ENCODE measurements at regions not wholly inside any gene's neighbourhood (a gene's known extent, or its start where the extent isn't known, plus 50 kb on each side); places are given as distances from the start of the nearest gene placed in this dataset.

DNA sequence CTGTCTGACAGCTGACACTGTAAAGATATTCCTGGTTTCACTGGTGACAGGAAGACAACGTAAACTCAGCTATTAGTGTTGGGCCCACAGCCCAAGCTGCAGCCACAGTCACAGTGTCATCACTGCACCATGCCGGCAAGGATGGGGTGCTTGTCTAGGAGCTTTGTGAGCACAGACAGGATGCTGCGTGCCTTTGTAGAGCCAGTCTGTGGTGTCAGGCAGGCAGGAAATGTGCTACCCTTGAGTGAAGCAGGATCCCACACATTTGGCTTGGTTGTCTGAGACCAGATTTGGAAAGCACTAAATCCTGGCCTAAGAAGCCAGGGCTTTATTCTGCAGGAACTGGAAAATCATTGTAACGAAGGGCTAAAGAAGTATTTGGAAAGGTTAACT, 121.6 kb upstream of the ADAMTS16 start:
- no peak for TF ChIP-seq REST (IDR thresholded peaks at IDR 0.05; ENCODE audit: low read depth)
- TF ChIP-seq, protein P1, sequence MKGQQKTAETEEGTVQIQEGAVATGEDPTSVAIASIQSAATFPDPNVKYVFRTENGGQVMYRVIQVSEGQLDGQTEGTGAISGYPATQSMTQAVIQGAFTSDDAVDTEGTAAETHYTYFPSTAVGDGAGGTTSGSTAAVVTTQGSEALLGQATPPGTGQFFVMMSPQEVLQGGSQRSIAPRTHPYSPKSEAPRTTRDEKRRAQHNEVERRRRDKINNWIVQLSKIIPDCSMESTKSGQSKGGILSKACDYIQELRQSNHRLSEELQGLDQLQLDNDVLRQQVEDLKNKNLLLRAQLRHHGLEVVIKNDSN (IDR thresholded peaks at IDR 0.05) = no peak
- TF ChIP-seq CREB1 (IDR thresholded peaks at IDR 0.05; ENCODE audit: low read depth) = no peak
- TF ChIP-seq TEAD4 (IDR thresholded peaks at IDR 0.05) = no peak
- no peak for TF ChIP-seq CEBPB (IDR thresholded peaks at IDR 0.05)

Data from Ishikawa (cell line).